Stimulated activated CD4-positive, alpha-beta T cell treated with anti-CD3 and anti-CD28 coated beads, Interleukin-2, amount 100 ng/mL, for 24 hours (primary cell): ENCODE measurements at regions not wholly inside any gene's neighbourhood (a gene's known extent, or its start where the extent isn't known, plus 50 kb on each side); places are given as distances from the start of the nearest gene placed in this dataset.
"Not testable (repeated sequence)": the region's sequence is repeated elsewhere in the genome, so short reads cannot be mapped to it uniquely, and the experiment has no call there.

Experiments
- DNase-seq, 2 donors: peaks; one replicate each; pipeline ENCODE4 v3.0.0-alpha.2; 2020

- no peak for DNase-seq
Measured at GRCh38 chr18:59038295-59039039, 101.2 kb upstream of the SEC11C start.

GRCh38 chr18:59039040-59039320, 100.7 kb upstream of the SEC11C start:
- DNase-seq: not testable (repeated sequence)

GRCh38 chr18:59039449-59039848, 100.2 kb upstream of the SEC11C start:
- DNase-seq: no peak

GRCh38 chr18:59040770-59041148, 98.9 kb upstream of the SEC11C start:
- no peak for DNase-seq

- no peak for DNase-seq
Measured at GRCh38 chr18:59041296-59041695, 98.4 kb upstream of the SEC11C start.

- DNase-seq: no peak
Measured at GRCh38 chr18:59041819-59042815, 97.6 kb upstream of the SEC11C start.

- DNase-seq: no peak
Measured at GRCh38 chr18:59044855-59045254, 94.8 kb upstream of the SEC11C start.

- DNase-seq: no peak
Measured at GRCh38 chr18:59047321-59048047, 92.2 kb upstream of the SEC11C start.

- DNase-seq: no peak
Measured at GRCh38 chr18:59048048-59048363, 91.7 kb upstream of the SEC11C start.

GRCh38 chr18:59048378-59048777, 91.3 kb upstream of the SEC11C start:
- no peak for DNase-seq

- DNase-seq: no peak
Measured at GRCh38 chr18:59049721-59050660, 89.7 kb upstream of the SEC11C start.

GRCh38 chr18:59050661-59051057, 89.0 kb upstream of the SEC11C start:
- no peak for DNase-seq

- DNase-seq: no peak
Measured at GRCh38 chr18:59051470-59052165, 88.1 kb upstream of the SEC11C start.

- DNase-seq: no peak
Measured at GRCh38 chr18:59052965-59053820, 86.5 kb upstream of the SEC11C start.

- DNase-seq: no peak
Measured at GRCh38 chr18:59054496-59055287, 85.0 kb upstream of the SEC11C start.

- no peak for DNase-seq
Measured at GRCh38 chr18:59055345-59056032, 84.2 kb upstream of the SEC11C start.

- DNase-seq: peak in 1 of 2 donors; percentile 50
Measured at GRCh38 chr18:59056706-59057492, 82.8 kb upstream of the SEC11C start.

- DNase-seq: no peak
Measured at GRCh38 chr18:59057493-59057795, 82.2 kb upstream of the SEC11C start.

- DNase-seq: no peak
Measured at GRCh38 chr18:59057969-59058368, 81.7 kb upstream of the SEC11C start.
